ENCODE measurements at regions not wholly inside any gene's neighbourhood (a gene's known extent, or its start where the extent isn't known, plus 50 kb on each side); places are given as distances from the start of the nearest gene placed in this dataset.

GRCh38 chr5:8216921-8217320 is 348.0 kb downstream of the MTRR start:
- Histone ChIP-seq H3K4me3 (replicated peaks in 1 of 3; ENCODE audit: insufficient read depth in 1 of 3, low read depth in 1 of 3, low read length in 3 of 3) (no peak overlapping the region), H2AFZ (ENCODE audit: low read depth, low read length) (no peak overlapping the region), H3K79me2 (ENCODE audit: control insufficient read depth, insufficient read depth, low read length) (no peaks in the 10 kb centered on the region), H3K4me2 (ENCODE audit: insufficient read depth, low read length) (no peak overlapping the region), H4K20me1 (replicated peaks; ENCODE audit: control insufficient read depth, extremely low read depth, insufficient read depth, low read length) (no peaks in the 10 kb centered on the region), H3K27ac (ENCODE audit: insufficient read depth, low read depth, low read length) (no peak overlapping the region), H3K27me3 (ENCODE audit: control insufficient read depth in 2 of 2, insufficient read depth in 2 of 2, low read length in 2 of 2) (no peaks in the 10 kb centered on the region), H3K9ac (replicated peaks; ENCODE audit: extremely low read depth, insufficient read depth, low read length) (no peak overlapping the region), H3K9me3 (replicated peaks; ENCODE audit: control insufficient read depth, insufficient read depth, low read length) (no peaks in the 10 kb centered on the region), H3K4me1 (ENCODE audit: control insufficient read depth, extremely low read depth, insufficient read depth, low read length) (no peaks in the 10 kb centered on the region), H3K36me3 (ENCODE audit: control insufficient read depth in 2 of 2, extremely low read depth in 1 of 2, insufficient read depth in 2 of 2, low read length in 2 of 2) (no peaks in the 10 kb centered on the region), H3K9me1 (replicated peaks; ENCODE audit: control insufficient read depth, extremely low read depth, insufficient read depth, low read length) (no peaks in the 10 kb centered on the region)
- intact Hi-C loops (cut with micrococcal nuclease) (no loop called here), dilution Hi-C loops (cut with MboI; ENCODE audit: extremely low pct_ligation_motif_present, low sequenced_read_pairs) (no loop called here)
- FAIRE-seq (no peak), DNase-seq (ENCODE audit: low read depth, low spot score) (no peak)
- POLR2A ChIA-PET = no interaction called here
- CTCF ChIA-PET = no interaction called here
- TF ChIP-seq POLR2AphosphoS5 (IDR thresholded peaks at IDR 0.05; ENCODE audit: insufficient read depth, low read depth, low read length) (no peak), MYC (IDR thresholded peaks at IDR 0.05; ENCODE audit: low read depth, low read length) (no peak), FOS (IDR thresholded peaks at IDR 0.05; ENCODE audit: borderline replicate concordance, insufficient read depth, low read length) (no peak), JUN (IDR thresholded peaks at IDR 0.05; ENCODE audit: borderline replicate concordance, insufficient read depth, insufficient read length, low read depth) (no peak), POLR2A (IDR thresholded peaks at IDR 0.05; ENCODE audit: low read depth, low read length) (no peak), MAX (IDR thresholded peaks at IDR 0.05; ENCODE audit: insufficient read depth, insufficient read length) (no peak), EZH2 (IDR thresholded peaks at IDR 0.05; ENCODE audit: borderline replicate concordance, low read depth, low read length, severe bottlenecking) (no peak), CTCF (IDR thresholded peaks at IDR 0.05; ENCODE audit: extremely low read depth in 1 of 2, insufficient read depth in 1 of 2, low read depth in 1 of 2, low read length in 2 of 2) (no peak), GATA2 (IDR thresholded peaks at IDR 0.05; ENCODE audit: insufficient read depth, insufficient read length, low read depth, low read length) (no peak)
- no TSS peak for BruUV-seq (replicated peaks)

Measured in endothelial cell of umbilical vein (primary cell).